NT2/D1 (cell line): ENCODE measurements at regions not wholly inside any gene's neighbourhood (a gene's known extent, or its start where the extent isn't known, plus 50 kb on each side); places are given as distances from the start of the nearest gene placed in this dataset.

Source experiments
- YY1 ChIP-seq: IDR thresholded peaks from 2 replicates; pipeline ENCODE4 v1.6.1; 2011; ENCODE audit not compliant: insufficient read length, insufficient read depth
- ZNF274 ChIP-seq: IDR thresholded peaks from 2 replicates; pipeline ENCODE4 v1.6.1; 2011; ENCODE audit warnings: mild to moderate bottlenecking, low read depth, low read length

DNA sequence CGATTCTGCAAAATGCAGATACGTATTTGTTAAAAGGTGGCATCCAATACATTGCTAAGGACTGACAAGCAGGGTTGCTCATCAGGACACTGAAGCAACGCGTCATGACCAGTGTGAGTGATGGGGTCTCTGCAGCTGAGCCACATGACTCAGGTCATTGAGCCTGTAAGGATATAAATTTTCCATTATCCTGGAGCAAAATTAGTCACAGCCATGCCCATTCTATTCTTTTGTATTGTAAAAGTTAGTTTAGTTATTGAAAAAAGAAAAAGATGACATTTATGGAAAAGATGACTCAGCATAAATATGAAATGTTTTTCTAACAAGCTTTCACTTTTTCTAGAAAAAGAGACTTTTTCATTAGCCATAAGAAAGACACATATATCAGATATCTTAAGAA lies 268.0 kb upstream of the TMEM132C start:
- TF ChIP-seq YY1 (no peak), ZNF274 (no peak)
